Lung (tissue), 11 donors: ENCODE measurements at regions not wholly inside any gene's neighbourhood (a gene's known extent, or its start where the extent isn't known, plus 50 kb on each side); places are given as distances from the start of the nearest gene placed in this dataset.

ENCODE experiments used
- ATAC-seq: fragments of 200-7000 bp; cut with Tn5 transposase; one replicate; pipeline ENCODE4 v1.9.1; 2020; ENCODE audit warnings: moderate number of reproducible peaks; ENCODE audit not compliant: insufficient read depth, low FRiP score
- DNase-seq, 3 donors: peaks; one replicate each; pipeline ENCODE4 v3.0.0-alpha.2; 2013 to 2017
- H3K27ac ChIP-seq, 2 donors: one replicate each; pipeline ENCODE4 v1.5.1; 2013; ENCODE audit warnings: mild to moderate bottlenecking in 2 of 2, moderate library complexity in 2 of 2, control low read depth in 1 of 2, inconsistent platforms in 1 of 2, low read depth in 1 of 2, low read length in 1 of 2
- H3K27me3 ChIP-seq, 3 donors: one replicate each; pipeline ENCODE4 v1.5.1; 2013; ENCODE audit warnings: low read length in 2 of 3; ENCODE audit not compliant: control insufficient read depth in 3 of 3, insufficient read depth in 3 of 3
- H3K36me3 ChIP-seq, 4 donors: one replicate each; pipeline ENCODE4 v1.5.1; 2013; ENCODE audit warnings: low read length in 4 of 4, mild to moderate bottlenecking in 1 of 4, moderate library complexity in 1 of 4; ENCODE audit not compliant: control insufficient read depth in 4 of 4, insufficient read depth in 4 of 4
- H3K4me1 ChIP-seq, 5 donors: one replicate each; pipeline ENCODE4 v1.5.1; 2013; ENCODE audit warnings: low read length in 5 of 5, mild to moderate bottlenecking in 2 of 5, moderate library complexity in 1 of 5; ENCODE audit not compliant: control insufficient read depth in 5 of 5, insufficient read depth in 5 of 5
- H3K4me3 ChIP-seq: one replicate; pipeline ENCODE4 v1.5.1; 2013; ENCODE audit warnings: mild to moderate bottlenecking, control low read depth, moderate library complexity
- H3K9ac ChIP-seq, 2 donors: one replicate each; pipeline ENCODE4 v1.5.1; 2013; ENCODE audit warnings: low read length in 2 of 2, control low read depth in 1 of 2; ENCODE audit not compliant: insufficient read depth in 1 of 2
- H3K9me3 ChIP-seq, 4 donors: one replicate each; pipeline ENCODE4 v1.5.1; 2013; ENCODE audit warnings: low read length in 3 of 4, mild to moderate bottlenecking in 1 of 4, moderate library complexity in 1 of 4; ENCODE audit not compliant: control insufficient read depth in 4 of 4, insufficient read depth in 3 of 4
- WGBS, 2 donors: extraction: QIAGEN DNeasy Blood & Tissue Kit; methylation state at CpG; one replicate each; pipeline ENCODE4 v1.1.7; 2013; 5-methylcytosine and 5-hydroxymethylcytosine counted together
- TF ChIP-seq, protein P1 (sequence below): IDR thresholded peaks from 2 replicates; pipeline ENCODE4 v1.5.1; 2012; ENCODE audit warnings: mild to moderate bottlenecking; ENCODE audit errors: control extremely low read depth, extremely low read depth
- donor health status: control.
- donor health status: control.
- donor health status: Bipolar disorder and iron deficiency.
- donor health status: healthy.
- donor health status: DM: yes; HTN: yes; CAD: no.

GRCh38 chr4:14053291-14053690 lies 425.8 kb upstream of the BOD1L1 start:
- H3K27ac ChIP-seq, result no peak overlapping the region
- H3K36me3 ChIP-seq, result no peaks in the 10 kb centered on the region
- TF ChIP-seq, protein P1, sequence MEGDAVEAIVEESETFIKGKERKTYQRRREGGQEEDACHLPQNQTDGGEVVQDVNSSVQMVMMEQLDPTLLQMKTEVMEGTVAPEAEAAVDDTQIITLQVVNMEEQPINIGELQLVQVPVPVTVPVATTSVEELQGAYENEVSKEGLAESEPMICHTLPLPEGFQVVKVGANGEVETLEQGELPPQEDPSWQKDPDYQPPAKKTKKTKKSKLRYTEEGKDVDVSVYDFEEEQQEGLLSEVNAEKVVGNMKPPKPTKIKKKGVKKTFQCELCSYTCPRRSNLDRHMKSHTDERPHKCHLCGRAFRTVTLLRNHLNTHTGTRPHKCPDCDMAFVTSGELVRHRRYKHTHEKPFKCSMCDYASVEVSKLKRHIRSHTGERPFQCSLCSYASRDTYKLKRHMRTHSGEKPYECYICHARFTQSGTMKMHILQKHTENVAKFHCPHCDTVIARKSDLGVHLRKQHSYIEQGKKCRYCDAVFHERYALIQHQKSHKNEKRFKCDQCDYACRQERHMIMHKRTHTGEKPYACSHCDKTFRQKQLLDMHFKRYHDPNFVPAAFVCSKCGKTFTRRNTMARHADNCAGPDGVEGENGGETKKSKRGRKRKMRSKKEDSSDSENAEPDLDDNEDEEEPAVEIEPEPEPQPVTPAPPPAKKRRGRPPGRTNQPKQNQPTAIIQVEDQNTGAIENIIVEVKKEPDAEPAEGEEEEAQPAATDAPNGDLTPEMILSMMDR, result no peak
- H3K9ac ChIP-seq, result no peak overlapping the region
- DNase-seq (no peak), ATAC-seq (no peak)
- 63 to 77% methylated on average over 1 of the region's 1 CpG for WGBS, 2 donors
- no peaks in the 10 kb centered on the region for H3K9me3 ChIP-seq
- no peak overlapping the region for H3K4me3 ChIP-seq
- no peaks in the 10 kb centered on the region for H3K27me3 ChIP-seq
- H3K4me1 ChIP-seq, result no peaks in the 10 kb centered on the region

GRCh38 chr4:14054391-14054790 lies 426.9 kb upstream of the BOD1L1 start:
- Histone ChIP-seq H3K27ac (no peak overlapping the region), H3K27me3 (no peaks in the 10 kb centered on the region), H3K9ac (no peak overlapping the region), H3K4me1 (no peaks in the 10 kb centered on the region), H3K36me3 (no peaks in the 10 kb centered on the region), H3K9me3 (no peaks in the 10 kb centered on the region), H3K4me3 (no peak overlapping the region)
- WGBS, 2 donors, result 71 to 83% methylated on average over 1 of the region's 1 CpG
- TF ChIP-seq, protein P1, result no peak
- ATAC-seq (no peak), DNase-seq (no peak)

DNA sequence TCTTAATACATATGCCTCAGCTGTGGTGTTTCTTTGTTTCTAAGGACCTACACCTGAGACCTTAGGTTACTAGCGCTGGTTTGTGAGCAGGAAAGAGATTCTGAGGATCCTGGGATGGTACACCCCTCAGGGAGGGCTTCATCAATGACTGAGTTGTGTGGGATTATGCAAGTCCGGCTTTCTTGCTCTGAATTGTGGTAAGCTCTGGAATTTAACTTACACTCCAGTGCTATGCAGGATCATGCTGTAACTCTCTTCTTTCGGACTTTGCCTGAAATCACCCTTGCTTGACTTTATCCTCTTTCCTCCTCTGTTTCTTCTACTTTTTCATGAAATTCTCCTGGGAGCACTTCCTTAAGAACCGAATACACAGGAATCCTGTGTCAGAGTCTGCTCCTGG lies 431.5 kb upstream of the BOD1L1 start:
- DNase-seq, result no peak
- no peak overlapping the region for H3K27ac ChIP-seq
- H3K4me3 ChIP-seq, result no peak overlapping the region
- no peak overlapping the region for H3K9ac ChIP-seq
- 68 to 83% methylated on average over 4 of the region's 4 CpGs for WGBS, 2 donors
- H3K9me3 ChIP-seq, result no peaks in the 10 kb centered on the region
- no peaks in the 10 kb centered on the region for H3K4me1 ChIP-seq
- no peaks in the 10 kb centered on the region for H3K27me3 ChIP-seq
- TF ChIP-seq, protein P1, result no peak
- H3K36me3 ChIP-seq, result no peaks in the 10 kb centered on the region
- ATAC-seq, result no peak

DNA sequence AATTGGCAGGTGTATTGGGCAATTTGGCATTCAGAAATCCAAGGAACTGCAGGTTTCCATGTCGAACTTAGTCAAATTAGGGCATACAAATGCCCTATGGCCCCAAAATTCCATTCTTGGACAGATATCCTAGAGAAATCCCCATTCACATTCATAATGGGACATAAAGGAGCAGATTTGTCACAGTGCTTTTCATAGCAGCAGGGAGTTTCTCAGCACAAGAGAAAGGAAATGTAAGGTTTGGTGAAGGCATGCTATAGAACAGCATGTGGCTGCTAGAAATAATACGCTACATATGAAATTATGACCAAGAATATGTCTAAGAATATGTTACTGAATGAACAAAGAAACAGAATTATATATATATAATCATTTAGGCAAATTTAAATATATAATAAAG lies 437.5 kb upstream of the BOD1L1 start:
- no peaks in the 10 kb centered on the region for H3K27me3 ChIP-seq
- H3K4me3 ChIP-seq, result no peak overlapping the region
- WGBS, 2 donors, result 86 to 90% methylated on average over 2 of the region's 2 CpGs
- peaks cover 0 to 4% (median 0%) of the 10 kb centered on the region in 5 donors for H3K4me1 ChIP-seq
- H3K36me3 ChIP-seq, result no peaks in the 10 kb centered on the region
- ATAC-seq (no peak), DNase-seq (no peak)
- TF ChIP-seq, protein P1, result no peak
- H3K9me3 ChIP-seq, result no peaks in the 10 kb centered on the region
- H3K27ac ChIP-seq, result no peak overlapping the region
- H3K9ac ChIP-seq, result no peak overlapping the region
